Astrocyte of the spinal cord (primary cell): ENCODE measurements at regions not wholly inside any gene's neighbourhood (a gene's known extent, or its start where the extent isn't known, plus 50 kb on each side); places are given as distances from the start of the nearest gene placed in this dataset.

Source experiments
- DNase-seq: peaks from one replicate; pipeline ENCODE4 v3.0.0; 2011; ENCODE audit warnings: low read depth, low spot score
- H3K4me3 ChIP-seq: 2 replicates; pipeline ENCODE4 v1.5.1; 2011; ENCODE audit warnings: low read depth, mild to moderate bottlenecking, low read length, moderate library complexity
- in situ Hi-C: cut with HindIII; loops from 2 replicates; pipeline ENCODE4 v1.10.0; 2017; ENCODE audit warnings: low sequenced_read_pairs
- TF ChIP-seq, protein P1 (sequence below): IDR thresholded peaks from 2 replicates; pipeline ENCODE4 v1.5.1; 2012; ENCODE audit warnings: low read depth, mild to moderate bottlenecking, low read length, inconsistent platforms

GRCh38 chr3:135362889-135363288 is 567.8 kb downstream of the EPHB1 start:
- in situ Hi-C loops, result no loop called here
- TF ChIP-seq, protein P1, sequence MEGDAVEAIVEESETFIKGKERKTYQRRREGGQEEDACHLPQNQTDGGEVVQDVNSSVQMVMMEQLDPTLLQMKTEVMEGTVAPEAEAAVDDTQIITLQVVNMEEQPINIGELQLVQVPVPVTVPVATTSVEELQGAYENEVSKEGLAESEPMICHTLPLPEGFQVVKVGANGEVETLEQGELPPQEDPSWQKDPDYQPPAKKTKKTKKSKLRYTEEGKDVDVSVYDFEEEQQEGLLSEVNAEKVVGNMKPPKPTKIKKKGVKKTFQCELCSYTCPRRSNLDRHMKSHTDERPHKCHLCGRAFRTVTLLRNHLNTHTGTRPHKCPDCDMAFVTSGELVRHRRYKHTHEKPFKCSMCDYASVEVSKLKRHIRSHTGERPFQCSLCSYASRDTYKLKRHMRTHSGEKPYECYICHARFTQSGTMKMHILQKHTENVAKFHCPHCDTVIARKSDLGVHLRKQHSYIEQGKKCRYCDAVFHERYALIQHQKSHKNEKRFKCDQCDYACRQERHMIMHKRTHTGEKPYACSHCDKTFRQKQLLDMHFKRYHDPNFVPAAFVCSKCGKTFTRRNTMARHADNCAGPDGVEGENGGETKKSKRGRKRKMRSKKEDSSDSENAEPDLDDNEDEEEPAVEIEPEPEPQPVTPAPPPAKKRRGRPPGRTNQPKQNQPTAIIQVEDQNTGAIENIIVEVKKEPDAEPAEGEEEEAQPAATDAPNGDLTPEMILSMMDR, result no peak
- DNase-seq, result no peak
- no peak overlapping the region for H3K4me3 ChIP-seq

GRCh38 chr3:135364676-135365075 is 569.6 kb downstream of the EPHB1 start:
- TF ChIP-seq, protein P1, result no peak
- in situ Hi-C loops, result no loop called here
- DNase-seq, result no peak
- no peak overlapping the region for H3K4me3 ChIP-seq

GRCh38 chr3:135366816-135367215 is 571.8 kb downstream of the EPHB1 start:
- no peak for DNase-seq
- H3K4me3 ChIP-seq, result no peak overlapping the region
- TF ChIP-seq, protein P1, result no peak
- in situ Hi-C loops, result no loop called here

GRCh38 chr3:135368316-135368715 is 573.3 kb downstream of the EPHB1 start:
- in situ Hi-C loops, result no loop called here
- TF ChIP-seq, protein P1, result no peak
- DNase-seq, result no peak
- H3K4me3 ChIP-seq, result no peak overlapping the region

DNA sequence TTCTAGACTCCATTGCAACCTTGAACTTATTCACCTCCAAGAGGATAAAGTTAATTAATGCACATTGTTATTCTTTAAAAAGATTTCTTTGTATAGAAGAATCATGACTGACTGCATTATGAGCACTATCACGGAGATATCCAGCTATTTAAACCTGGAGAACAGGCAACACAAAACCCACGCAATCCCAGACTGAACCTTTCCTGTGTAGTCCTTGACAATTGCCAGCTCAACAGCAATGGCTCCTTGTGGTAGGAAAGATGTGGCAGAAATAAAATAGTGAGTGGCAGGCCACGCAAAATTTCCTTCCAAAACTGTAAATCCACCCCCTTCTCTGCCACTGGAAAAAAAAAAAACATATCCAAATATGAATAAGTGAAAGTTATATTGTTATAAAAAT is 573.7 kb downstream of the EPHB1 start:
- DNase-seq, result no peak
- no peak overlapping the region for H3K4me3 ChIP-seq
- in situ Hi-C loops, result no loop called here
- TF ChIP-seq, protein P1, result no peak

- in situ Hi-C loops, result no loop called here
- DNase-seq, result no peak
- TF ChIP-seq, protein P1, result no peak
- H3K4me3 ChIP-seq, result no peak overlapping the region
These were observed 579.5 kb downstream of the EPHB1 start for GRCh38 chr3:135374571-135374970.

DNA sequence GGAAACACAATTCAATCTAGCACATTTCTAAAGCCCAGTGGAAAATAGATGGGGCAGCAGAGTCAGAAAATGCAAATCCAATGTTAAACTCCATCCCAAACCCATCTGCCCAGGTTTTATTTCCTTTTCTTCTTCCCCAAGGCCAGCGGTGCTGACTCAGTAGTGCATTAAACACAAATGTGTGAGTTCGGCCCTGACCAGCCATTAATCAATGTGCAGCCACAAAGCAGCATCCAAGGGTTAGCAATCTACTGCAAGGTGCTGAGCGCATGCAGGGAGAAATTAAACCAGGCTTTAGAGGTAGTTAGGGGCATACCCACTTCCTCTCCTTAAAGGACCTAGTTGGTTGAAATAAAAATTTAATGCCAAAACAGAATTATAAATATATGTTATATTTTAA is 583.3 kb upstream of the PPP2R3A start:
- TF ChIP-seq, protein P1, result no peak
- no peak for DNase-seq
- in situ Hi-C loops, result no loop called here
- H3K4me3 ChIP-seq, result no peak overlapping the region
